Fibroblast of pulmonary artery (primary cell): ENCODE measurements at regions not wholly inside any gene's neighbourhood (a gene's known extent, or its start where the extent isn't known, plus 50 kb on each side); places are given as distances from the start of the nearest gene placed in this dataset.
"Not testable (repeated sequence)": the region's sequence is repeated elsewhere in the genome, so short reads cannot be mapped to it uniquely, and the experiment has no call there.

Experiments
- DNase-seq: peaks from one replicate; pipeline ENCODE4 v3.0.0-alpha.2; 2010; ENCODE audit warnings: low read depth
- H3K4me3 ChIP-seq: replicated peaks from 2 replicates; pipeline ENCODE4 v1.5.1; 2011; ENCODE audit warnings: low read depth, mild to moderate bottlenecking, control low read depth, low read length, moderate library complexity
- CTCF ChIP-seq: IDR thresholded peaks from 2 replicates; pipeline ENCODE4 v1.5.1; 2011; ENCODE audit warnings: mild to moderate bottlenecking, control low read depth, low read length, inconsistent platforms; ENCODE audit errors: missing control alignments

DNA sequence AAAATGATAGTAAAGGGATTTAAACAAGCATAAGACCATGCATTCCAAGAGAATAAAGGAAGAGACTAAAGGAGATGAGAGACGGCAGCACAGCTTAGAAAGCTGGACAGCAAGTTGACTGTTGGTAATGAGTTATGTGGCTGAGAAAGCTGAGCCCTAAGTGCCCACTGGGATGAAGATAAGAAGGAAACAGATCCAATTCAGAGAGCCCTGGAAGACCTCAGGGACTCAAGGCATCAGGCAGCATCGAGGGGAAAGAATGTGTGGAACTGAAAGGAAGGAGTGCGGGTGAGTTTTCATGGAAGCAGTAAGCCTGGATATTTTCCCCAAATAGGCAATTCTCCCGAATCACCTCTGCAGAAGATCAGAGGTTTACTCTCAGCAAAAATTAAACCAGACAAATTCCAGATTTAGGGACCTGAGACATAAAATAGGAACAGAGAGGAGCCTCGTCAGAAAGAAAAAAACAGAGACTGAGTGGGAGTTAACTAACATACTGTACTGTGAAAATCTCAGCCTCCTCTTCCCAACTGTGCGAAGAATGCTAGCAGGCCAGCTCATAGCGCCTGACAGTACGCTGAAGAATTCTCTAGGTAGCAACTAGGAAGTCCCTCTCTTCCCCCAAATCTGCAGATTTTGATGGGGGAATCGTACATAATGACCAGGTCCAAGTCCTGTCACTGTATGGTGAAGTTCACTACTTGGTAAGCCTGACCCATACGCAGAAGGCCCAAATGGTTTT lies 187.7 kb upstream of the TAPT1 start:
- DNase-seq, result no peak
- TF ChIP-seq CTCF, result no peak

DNA sequence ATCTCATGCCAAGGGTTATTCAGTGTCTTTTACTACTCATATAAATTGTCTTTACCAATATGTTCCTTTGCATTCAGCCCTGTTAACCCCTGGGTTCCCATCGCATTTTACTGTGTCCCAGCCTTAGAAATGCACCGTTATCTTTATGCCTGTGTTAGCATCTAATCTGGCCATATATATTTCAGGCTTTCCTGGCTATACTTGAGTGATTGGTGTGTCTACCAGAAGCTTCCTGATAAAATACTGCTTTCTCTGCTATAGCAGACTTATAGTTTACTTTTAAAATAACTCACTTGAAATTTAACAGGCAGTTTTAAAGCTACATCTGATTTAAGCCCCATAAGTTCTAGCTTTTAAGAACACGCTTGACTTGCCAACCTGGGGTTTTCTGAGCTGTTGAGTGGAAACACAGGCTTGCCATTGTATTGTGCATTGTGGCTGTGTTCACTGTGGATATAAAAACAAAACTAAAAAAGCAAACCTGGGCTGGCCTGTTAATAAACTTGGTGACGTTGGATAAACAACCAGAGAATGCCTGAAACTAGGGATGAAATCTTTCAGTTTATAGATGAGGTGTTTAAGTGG lies 185.3 kb upstream of the TAPT1 start:
- DNase-seq, result no peak
- no peak for TF ChIP-seq CTCF
- no peak overlapping the region for H3K4me3 ChIP-seq

More for the DNA sequence above, 187.7 kb upstream of the TAPT1 start:
- no peak overlapping the region for H3K4me3 ChIP-seq

DNA sequence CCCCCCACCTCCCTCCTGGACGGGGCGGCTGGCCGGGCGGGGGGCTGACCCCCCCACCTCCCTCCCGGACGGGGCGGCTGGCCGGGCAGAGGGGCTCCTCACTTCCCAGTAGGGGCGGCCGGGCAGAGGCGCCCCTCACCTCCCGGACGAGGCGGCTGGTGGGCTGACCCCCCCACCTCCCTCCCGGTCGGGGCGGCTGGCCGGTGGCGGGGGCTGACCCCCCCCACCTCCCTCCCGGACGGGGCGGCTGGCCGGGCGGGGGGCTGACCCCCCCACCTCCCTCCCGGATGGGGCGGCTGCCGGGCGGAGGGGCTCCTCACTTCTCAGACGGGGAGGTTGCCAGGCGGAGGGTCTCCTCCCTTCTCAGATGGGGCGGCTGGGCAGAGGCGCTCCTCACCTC lies 166.9 kb upstream of the TAPT1 start:
- H3K4me3 ChIP-seq, DNase-seq: not testable (repeated sequence)

DNA sequence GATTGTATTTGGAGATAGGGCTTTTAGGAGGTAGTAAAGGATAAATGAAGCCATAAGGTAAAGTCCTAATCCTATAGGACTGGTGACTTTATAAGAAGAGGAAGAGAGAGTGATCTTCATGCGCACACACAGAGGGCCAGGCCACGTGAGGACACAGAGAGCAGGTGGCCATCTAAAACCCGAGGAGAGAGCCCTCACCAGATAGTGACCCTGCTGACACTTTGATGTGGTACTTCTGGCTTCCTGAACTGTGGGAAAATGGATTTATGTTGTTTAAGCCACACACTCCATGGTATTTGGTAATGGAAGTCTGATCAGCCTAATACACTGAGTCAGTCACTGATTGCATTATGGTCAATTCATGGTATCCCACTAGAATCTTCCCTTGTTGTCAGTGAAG lies 164.9 kb upstream of the TAPT1 start:
- no peak overlapping the region for H3K4me3 ChIP-seq
- TF ChIP-seq CTCF, result no peak
- no peak for DNase-seq

DNA sequence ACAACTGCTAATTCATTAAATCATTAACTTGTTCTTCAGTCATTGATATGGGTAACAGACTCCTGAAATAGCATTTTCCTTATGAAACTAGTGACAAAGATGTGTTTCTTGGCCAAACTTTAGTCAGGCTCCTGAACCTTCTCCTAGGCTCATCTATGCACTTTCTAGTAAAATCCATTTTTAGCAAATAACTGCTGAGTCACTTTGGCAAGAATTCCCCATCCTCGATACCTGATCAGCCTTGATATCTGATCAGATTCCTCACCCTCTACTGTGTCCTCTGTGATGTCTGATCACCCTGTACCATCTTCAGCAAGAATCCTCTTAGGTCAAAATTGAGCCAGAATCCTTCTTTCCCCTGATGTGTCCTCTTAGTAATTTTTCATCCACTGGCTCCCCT lies 161.2 kb upstream of the TAPT1 start:
- TF ChIP-seq CTCF, result no peak
- no peak for DNase-seq

DNA sequence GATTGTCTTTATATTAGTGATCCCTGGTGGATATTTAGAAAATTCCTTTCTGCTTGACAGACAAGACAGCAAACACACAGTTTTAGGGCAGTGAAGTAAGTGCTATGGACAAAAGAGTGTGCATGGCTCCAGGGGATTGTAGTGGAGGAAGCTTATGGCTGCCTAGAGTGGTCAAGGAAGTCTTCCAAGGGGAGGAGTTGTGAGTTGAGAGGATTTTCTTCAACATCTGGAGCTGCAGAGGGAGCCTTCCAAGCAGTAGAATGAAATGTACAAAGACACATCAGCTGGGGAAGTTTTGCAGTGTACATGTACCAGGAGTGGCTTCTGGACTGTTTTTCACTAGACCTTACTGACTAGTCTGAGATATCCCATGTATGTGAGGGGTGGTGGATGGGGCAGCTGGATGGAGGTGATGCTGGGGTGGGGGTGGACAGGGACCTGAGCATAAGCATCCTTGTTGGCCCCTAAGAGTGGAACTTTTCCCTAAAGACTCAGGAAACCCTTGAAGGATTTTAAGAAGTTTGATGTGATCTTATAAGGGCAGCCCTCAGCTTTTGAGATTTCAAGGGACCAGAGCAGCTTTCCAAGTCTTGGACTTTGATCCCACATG lies 160.5 kb upstream of the TAPT1 start:
- H3K4me3 ChIP-seq, result no peak overlapping the region

More for the DNA sequence above, 161.2 kb upstream of the TAPT1 start:
- no peak overlapping the region for H3K4me3 ChIP-seq

DNA sequence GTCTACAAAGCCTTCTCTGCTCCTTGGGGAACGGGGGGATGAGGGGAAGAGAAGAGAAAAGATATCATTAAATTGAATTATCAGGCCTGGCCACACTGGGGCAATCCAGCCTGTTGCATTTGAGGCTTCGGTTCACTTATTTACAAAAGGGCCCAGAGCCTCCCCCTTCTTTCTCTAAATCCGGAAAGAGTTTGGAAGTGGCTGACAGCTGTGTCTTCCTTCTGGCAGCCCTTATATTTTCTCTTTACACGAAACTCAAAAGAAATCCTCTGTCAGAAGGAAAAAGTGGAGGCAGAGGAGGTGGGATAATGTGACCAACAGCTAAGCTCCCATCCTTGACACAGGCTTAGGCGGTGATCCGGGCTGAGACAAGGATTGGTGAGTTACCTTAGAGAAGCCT lies 158.3 kb upstream of the TAPT1 start:
- DNase-seq, result no peak
- TF ChIP-seq CTCF, result no peak
- no peak overlapping the region for H3K4me3 ChIP-seq

More for the DNA sequence above, 160.5 kb upstream of the TAPT1 start:
- TF ChIP-seq CTCF, result no peak
- DNase-seq, result no peak
